Activated naive CD4-positive, alpha-beta T cell treated with anti-CD3 and anti-CD28 coated beads for 36 hours (primary cell): ENCODE measurements at regions not wholly inside any gene's neighbourhood (a gene's known extent, or its start where the extent isn't known, plus 50 kb on each side); places are given as distances from the start of the nearest gene placed in this dataset.
"Not testable (repeated sequence)": the region's sequence is repeated elsewhere in the genome, so short reads cannot be mapped to it uniquely, and the experiment has no call there.

ENCODE experiments used
- CTCF ChIA-PET: fragments of 350-600 bp; sonication (Branson Sonifier 250); formaldehyde crosslinking; loops from one replicate; lab custom pipeline; 2021; ENCODE audit warnings: antibody characterized with exemption; lab: Charles Lee
- DNase-seq: peaks from one replicate; pipeline ENCODE4 v3.0.0-alpha.2; 2020
- H3K27ac Mint-ChIP-seq: one replicate; pipeline ENCODE4 v1.8.0; 2021; ENCODE audit warnings: mild to moderate bottlenecking, mixed read lengths
- H3K27me3 Mint-ChIP-seq: one replicate; pipeline ENCODE4 v1.8.0; 2021; ENCODE audit warnings: low read depth, mixed read lengths
- H3K36me3 Mint-ChIP-seq: one replicate; pipeline ENCODE4 v1.8.0; 2021; ENCODE audit warnings: low read depth, mixed read lengths
- H3K4me1 Mint-ChIP-seq: one replicate; pipeline ENCODE4 v1.8.0; 2021; ENCODE audit warnings: low read depth, mixed read lengths
- H3K4me3 Mint-ChIP-seq: one replicate; pipeline ENCODE4 v1.8.0; 2021; ENCODE audit warnings: mild to moderate bottlenecking, moderate library complexity, mixed read lengths
- H3K9me3 Mint-ChIP-seq: one replicate; pipeline ENCODE4 v1.8.0; 2021; ENCODE audit warnings: mixed read lengths
- intact Hi-C: fragments of 100-400 bp; cut with micrococcal nuclease; formaldehyde crosslinking; loops from one replicate; pipeline ENCODE4 v1.15.1; 2023

GRCh38 chr7:15000157-15000556 lies 97.6 kb upstream of the DGKB start:
- Mint-ChIP-seq H3K9me3 (no peaks in the 10 kb centered on the region), H3K4me3 (no peak overlapping the region), H3K4me1 (no peaks in the 10 kb centered on the region), H3K27me3 (no peaks in the 10 kb centered on the region), H3K27ac (no peak overlapping the region), H3K36me3 (no peaks in the 10 kb centered on the region)
- no peak for DNase-seq
- intact Hi-C loops: no loop called here
- CTCF ChIA-PET: no interaction called here

- no peaks in the 10 kb centered on the region for H3K4me1 Mint-ChIP-seq
- H3K4me3 Mint-ChIP-seq: no peak overlapping the region
- intact Hi-C loops: no loop called here
- H3K27ac Mint-ChIP-seq: no peak overlapping the region
- no peak for DNase-seq
- CTCF ChIA-PET: no interaction called here
- no peaks in the 10 kb centered on the region for H3K27me3 Mint-ChIP-seq
- no peaks in the 10 kb centered on the region for H3K9me3 Mint-ChIP-seq
- H3K36me3 Mint-ChIP-seq: no peaks in the 10 kb centered on the region
These were observed 96.8 kb upstream of the DGKB start for GRCh38 chr7:14999331-14999730.

GRCh38 chr7:14995774-14996173 lies 93.2 kb upstream of the DGKB start:
- Mint-ChIP-seq H3K36me3 (no peaks in the 10 kb centered on the region), H3K4me3 (no peak overlapping the region), H3K9me3 (peaks cover 3% of the 10 kb centered on the region), H3K4me1 (no peaks in the 10 kb centered on the region), H3K27me3 (no peaks in the 10 kb centered on the region), H3K27ac (no peak overlapping the region)
- DNase-seq: no peak
- intact Hi-C loops: no loop called here
- CTCF ChIA-PET: no interaction called here

GRCh38 chr7:14988941-14989340 lies 86.4 kb upstream of the DGKB start:
- CTCF ChIA-PET: no interaction called here
- no peaks in the 10 kb centered on the region for H3K27me3 Mint-ChIP-seq

GRCh38 chr7:14978687-14979086 lies 76.1 kb upstream of the DGKB start:
- H3K36me3 Mint-ChIP-seq: no peaks in the 10 kb centered on the region
- no peaks in the 10 kb centered on the region for H3K4me1 Mint-ChIP-seq
- CTCF ChIA-PET: no interaction called here
- no peaks in the 10 kb centered on the region for H3K27me3 Mint-ChIP-seq
- H3K4me3 Mint-ChIP-seq: no peak overlapping the region
- no peak overlapping the region for H3K27ac Mint-ChIP-seq
- peaks cover 6% of the 10 kb centered on the region for H3K9me3 Mint-ChIP-seq
- intact Hi-C loops: no loop called here
- DNase-seq: no peak

More at GRCh38 chr7:14988941-14989340, 86.4 kb upstream of the DGKB start:
- H3K27ac Mint-ChIP-seq: no peak overlapping the region
- intact Hi-C loops: no loop called here
- no peaks in the 10 kb centered on the region for H3K36me3 Mint-ChIP-seq
- no peaks in the 10 kb centered on the region for H3K4me1 Mint-ChIP-seq
- DNase-seq: no peak
- no peak overlapping the region for H3K4me3 Mint-ChIP-seq
- peaks cover 3% of the 10 kb centered on the region for H3K9me3 Mint-ChIP-seq

- no peak for DNase-seq
- CTCF ChIA-PET: no interaction called here
- Mint-ChIP-seq H3K4me1 (no peaks in the 10 kb centered on the region), H3K36me3 (no peaks in the 10 kb centered on the region), H3K27ac (no peak overlapping the region), H3K27me3 (no peaks in the 10 kb centered on the region), H3K4me3 (no peak overlapping the region), H3K9me3 (no peaks in the 10 kb centered on the region)
- intact Hi-C loops: no loop called here
These were observed 72.1 kb upstream of the DGKB start for GRCh38 chr7:14974688-14975087.

- no peak overlapping the region for H3K27ac Mint-ChIP-seq
- H3K9me3 Mint-ChIP-seq: no peaks in the 10 kb centered on the region
- no peaks in the 10 kb centered on the region for H3K27me3 Mint-ChIP-seq
- no peaks in the 10 kb centered on the region for H3K36me3 Mint-ChIP-seq
- intact Hi-C loops: no loop called here
- no peak overlapping the region for H3K4me3 Mint-ChIP-seq
- H3K4me1 Mint-ChIP-seq: no peaks in the 10 kb centered on the region
- no peak for DNase-seq
- CTCF ChIA-PET: no interaction called here
These were observed 71.3 kb upstream of the DGKB start for GRCh38 chr7:14973712-14974428.

- CTCF ChIA-PET, H3K9me3 Mint-ChIP-seq, intact Hi-C loops, H3K4me1 Mint-ChIP-seq, H3K27ac Mint-ChIP-seq, DNase-seq, H3K27me3 Mint-ChIP-seq, H3K4me3 Mint-ChIP-seq, H3K36me3 Mint-ChIP-seq: not testable (repeated sequence)
These were observed 69.1 kb upstream of the DGKB start for GRCh38 chr7:14971678-14972077.

GRCh38 chr7:14967376-14967775 lies 64.8 kb upstream of the DGKB start:
- DNase-seq, H3K27me3 Mint-ChIP-seq, H3K4me1 Mint-ChIP-seq, H3K9me3 Mint-ChIP-seq, H3K27ac Mint-ChIP-seq, H3K4me3 Mint-ChIP-seq, intact Hi-C loops, H3K36me3 Mint-ChIP-seq: not testable (repeated sequence)
- CTCF ChIA-PET: interaction anchor here (0.7 kb wide), 1 partner anchor 325 kb away, joined by 3 read pairs; no protein-coding TSS in a partner anchor

GRCh38 chr7:14962778-14963177 lies 60.2 kb upstream of the DGKB start:
- H3K4me3 Mint-ChIP-seq: no peak overlapping the region
- CTCF ChIA-PET: interaction anchor here (0.7 to 1.6 kb wide), 2 partner anchors 22 to 54 kb away, joined by 3 to 8 read pairs; no protein-coding TSS in a partner anchor
- H3K27ac Mint-ChIP-seq: no peak overlapping the region
- no peaks in the 10 kb centered on the region for H3K4me1 Mint-ChIP-seq
- no peak for DNase-seq
- peaks cover 3% of the 10 kb centered on the region for H3K9me3 Mint-ChIP-seq
- H3K36me3 Mint-ChIP-seq: no peaks in the 10 kb centered on the region
- H3K27me3 Mint-ChIP-seq: no peaks in the 10 kb centered on the region
- intact Hi-C loops: no loop called here

GRCh38 chr7:14960721-14961120 lies 58.2 kb upstream of the DGKB start:
- Mint-ChIP-seq H3K4me1 (no peaks in the 10 kb centered on the region), H3K36me3 (no peaks in the 10 kb centered on the region), H3K27ac (no peak overlapping the region), H3K4me3 (no peak overlapping the region), H3K27me3 (no peaks in the 10 kb centered on the region), H3K9me3 (peaks cover 2% of the 10 kb centered on the region)
- intact Hi-C loops: no loop called here
- CTCF ChIA-PET: no interaction called here
- DNase-seq: no peak

- no peaks in the 10 kb centered on the region for H3K4me1 Mint-ChIP-seq
- no peak overlapping the region for H3K27ac Mint-ChIP-seq
- H3K4me3 Mint-ChIP-seq: no peak overlapping the region
- H3K9me3 Mint-ChIP-seq: peaks cover 2% of the 10 kb centered on the region
- H3K27me3 Mint-ChIP-seq: no peaks in the 10 kb centered on the region
- H3K36me3 Mint-ChIP-seq: no peaks in the 10 kb centered on the region
- intact Hi-C loops: no loop called here
- no peak for DNase-seq
- CTCF ChIA-PET: no interaction called here
These were observed 56.8 kb upstream of the DGKB start for GRCh38 chr7:14959339-14959738.

- no peak overlapping the region for H3K4me3 Mint-ChIP-seq
- intact Hi-C loops: no loop called here
- H3K9me3 Mint-ChIP-seq: peaks cover 2% of the 10 kb centered on the region
- no peaks in the 10 kb centered on the region for H3K4me1 Mint-ChIP-seq
- H3K27me3 Mint-ChIP-seq: no peaks in the 10 kb centered on the region
- no peaks in the 10 kb centered on the region for H3K36me3 Mint-ChIP-seq
- DNase-seq: no peak
- no peak overlapping the region for H3K27ac Mint-ChIP-seq
- CTCF ChIA-PET: no interaction called here
These were observed 51.5 kb upstream of the DGKB start for GRCh38 chr7:14954035-14954434.
